HEK293T (cell line): ENCODE measurements at regions not wholly inside any gene's neighbourhood (a gene's known extent, or its start where the extent isn't known, plus 50 kb on each side); places are given as distances from the start of the nearest gene placed in this dataset.

Source experiments
- FOXA1 ChIP-seq: fragments of 450-650 bp; IDR thresholded peaks from 2 replicates; pipeline ENCODE4 v1.6.1; 2016; ENCODE audit warnings: mild to moderate bottlenecking
- L3MBTL2 ChIP-seq: fragments of 450-650 bp; conservative IDR thresholded peaks from 2 replicates; pipeline ENCODE4 v1.6.1; 2016; ENCODE audit warnings: mild to moderate bottlenecking
- SUZ12 ChIP-seq: fragments of 450-650 bp; IDR thresholded peaks from 2 replicates; pipeline ENCODE4 v1.6.1; 2016; ENCODE audit warnings: mild to moderate bottlenecking

GRCh38 chr1:222940095-222940494 lies 125.3 kb downstream of the DISP1 start:
- TF ChIP-seq FOXA1, result no peak
- TF ChIP-seq L3MBTL2, result no peak
- TF ChIP-seq SUZ12, result no peak
